ENCODE measurements at regions not wholly inside any gene's neighbourhood (a gene's known extent, or its start where the extent isn't known, plus 50 kb on each side); places are given as distances from the start of the nearest gene placed in this dataset.

- Histone ChIP-seq H3K4me1 (no peaks in the 10 kb centered on the region), H3K36me3 (no peaks in the 10 kb centered on the region), H3K4me3 (ENCODE audit: low read depth, low read length) (no peak overlapping the region), H3K27me3 (no peaks in the 10 kb centered on the region), H3K9me3 (no peaks in the 10 kb centered on the region)
- no peak for TF ChIP-seq CTCF (IDR thresholded peaks at IDR 0.05; ENCODE audit: low read depth, low read length)
- DNase-seq: no peak
Measured at GRCh38 chr3:6105187-6105586, 755.7 kb upstream of the GRM7 start.

- no peak for TF ChIP-seq CTCF (IDR thresholded peaks at IDR 0.05; ENCODE audit: low read depth, low read length)
- no peak overlapping the region for H3K4me3 ChIP-seq (ENCODE audit: low read depth, low read length)
- H3K9me3 ChIP-seq: no peaks in the 10 kb centered on the region
- no peaks in the 10 kb centered on the region for H3K27me3 ChIP-seq
- H3K36me3 ChIP-seq: no peaks in the 10 kb centered on the region
- H3K4me1 ChIP-seq: no peaks in the 10 kb centered on the region
- no peak for DNase-seq
Measured at GRCh38 chr3:6108957-6109356, 752.0 kb upstream of the GRM7 start.

- Histone ChIP-seq H3K36me3 (no peaks in the 10 kb centered on the region), H3K4me3 (ENCODE audit: low read depth, low read length) (no peak overlapping the region), H3K4me1 (no peaks in the 10 kb centered on the region), H3K9me3 (no peaks in the 10 kb centered on the region), H3K27me3 (no peaks in the 10 kb centered on the region)
- TF ChIP-seq CTCF (IDR thresholded peaks at IDR 0.05; ENCODE audit: low read depth, low read length): no peak
- no peak for DNase-seq
Measured at GRCh38 chr3:6110451-6110850, 750.5 kb upstream of the GRM7 start.

- DNase-seq: no peak
- Histone ChIP-seq H3K9me3 (no peaks in the 10 kb centered on the region), H3K4me3 (ENCODE audit: low read depth, low read length) (no peak overlapping the region), H3K36me3 (no peaks in the 10 kb centered on the region), H3K27me3 (no peaks in the 10 kb centered on the region), H3K4me1 (no peaks in the 10 kb centered on the region)
- TF ChIP-seq CTCF (IDR thresholded peaks at IDR 0.05; ENCODE audit: low read depth, low read length): no peak
Measured at GRCh38 chr3:6112546-6112945, 748.4 kb upstream of the GRM7 start.

GRCh38 chr3:6113338-6113737, 747.6 kb upstream of the GRM7 start:
- Histone ChIP-seq H3K27me3 (no peaks in the 10 kb centered on the region), H3K4me1 (no peaks in the 10 kb centered on the region), H3K9me3 (no peaks in the 10 kb centered on the region), H3K36me3 (no peaks in the 10 kb centered on the region), H3K4me3 (ENCODE audit: low read depth, low read length) (no peak overlapping the region)
- no peak for TF ChIP-seq CTCF (IDR thresholded peaks at IDR 0.05; ENCODE audit: low read depth, low read length)
- DNase-seq: no peak

GRCh38 chr3:6119367-6119766, 741.5 kb upstream of the GRM7 start:
- Histone ChIP-seq H3K36me3 (no peaks in the 10 kb centered on the region), H3K27me3 (no peaks in the 10 kb centered on the region), H3K9me3 (no peaks in the 10 kb centered on the region), H3K4me1 (no peaks in the 10 kb centered on the region), H3K4me3 (ENCODE audit: low read depth, low read length) (no peak overlapping the region)
- no peak for DNase-seq
- TF ChIP-seq CTCF (IDR thresholded peaks at IDR 0.05; ENCODE audit: low read depth, low read length): no peak
